Ovary (tissue), 7 donors: ENCODE measurements at regions not wholly inside any gene's neighbourhood (a gene's known extent, or its start where the extent isn't known, plus 50 kb on each side); places are given as distances from the start of the nearest gene placed in this dataset.

Experiments
- DNase-seq, 5 donors: peaks; one replicate each; pipeline ENCODE4 v3.0.0-alpha.2; 2019 to 2020
- H3K27ac ChIP-seq, 2 donors: fragments of 200-600 bp; one replicate each; pipeline versions ENCODE4 v1.5.1 to v1.8.0; 2019 to 2022
- H3K27me3 ChIP-seq: fragments of 200-600 bp; one replicate; pipeline ENCODE4 v1.8.0; 2022
- H3K36me3 ChIP-seq: fragments of 200-600 bp; sonication (generic); one replicate; pipeline ENCODE4 v1.5.1; 2019
- H3K4me1 ChIP-seq: one replicate; pipeline ENCODE4 v1.8.1; 2013; ENCODE audit warnings: mild to moderate bottlenecking, moderate library complexity; ENCODE audit not compliant: insufficient read depth
- H3K4me3 ChIP-seq: fragments of 200-600 bp; sonication (generic); one replicate; pipeline ENCODE4 v1.5.1; 2017
- H3K9me3 ChIP-seq, 2 donors: fragments of 200-600 bp in 1 of 2; sonication (generic) in 1 of 2; one replicate each; pipeline versions ENCODE4 v1.5.1 to v1.8.1; 2013 to 2019; ENCODE audit warnings: mild to moderate bottlenecking in 1 of 2, moderate library complexity in 1 of 2
- CTCF ChIP-seq, 3 donors: fragments of 450-650 bp in 2 of 3; fragments of 200-600 bp in 1 of 3; IDR thresholded peaks; one replicate each; pipeline versions ENCODE4 v1.5.1 to v1.8.0; 2016 to 2022; ENCODE audit warnings: antibody characterized with exemption in 3 of 3, mild to moderate bottlenecking in 1 of 3
- EP300 ChIP-seq: sonication (generic); formaldehyde crosslinking; IDR thresholded peaks from one replicate; pipeline ENCODE4 v1.6.1; 2017; ENCODE audit warnings: antibody characterized with exemption
- POLR2A ChIP-seq: fragments of 450-650 bp; IDR thresholded peaks from one replicate; pipeline ENCODE4 v1.6.1; 2017; ENCODE audit warnings: antibody characterized with exemption, mild to moderate bottlenecking, moderate library complexity
- WGBS, 3 donors: extraction: QIAGEN DNeasy Blood & Tissue Kit in 1 of 3; methylation state at CpG; one replicate each; pipeline versions ENCODE4 v1.1.5 to v1.1.7; 2013 to 2017; 5-methylcytosine and 5-hydroxymethylcytosine counted together
- intact Hi-C, 4 donors: fragments of 100-400 bp; cut with DNase I; formaldehyde crosslinking; loops; one replicate each; pipeline versions ENCODE4 v1.11.0 to v1.15.1; 2022 to 2023
- donor health status: DM: no; HTN: no; CAD: no; lungs with moderate emphysema.
- donor health status: DM: no; HTN: no; CAD: no.
- donor health status: Bipolar disorder and iron deficiency.
- donor health status: DM: no; HTN: no; CAD: no.
- donor health status: DM: yes; HTN: yes; CAD: no.

DNA sequence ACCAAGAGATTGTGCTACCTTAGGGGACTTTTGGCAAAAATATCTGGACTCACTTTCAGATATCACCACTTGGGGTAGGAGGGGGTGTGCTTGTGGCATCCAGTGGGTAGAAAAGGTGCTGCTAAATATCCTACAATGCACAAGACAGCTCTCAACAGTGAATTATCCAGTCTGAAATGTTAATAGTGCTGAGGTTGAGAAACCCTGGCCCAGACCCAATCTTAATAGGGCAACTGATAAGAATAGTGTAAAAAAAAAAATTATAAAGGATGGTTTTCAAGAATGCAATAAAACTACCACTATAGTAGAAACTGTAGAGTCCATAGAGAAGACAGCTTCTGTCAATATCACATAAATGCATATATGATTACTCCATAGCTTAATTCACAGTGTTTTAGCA is 185.5 kb downstream of the ZNF330 start:
- DNase-seq = no peak
- Histone ChIP-seq H3K27ac (no peak overlapping the region), H3K36me3 (no peaks in the 10 kb centered on the region), H3K9me3 (no peaks in the 10 kb centered on the region), H3K27me3 (no peaks in the 10 kb centered on the region), H3K4me1 (no peaks in the 10 kb centered on the region), H3K4me3 (no peak overlapping the region)
- intact Hi-C loops = no loop called here
- no peak for TF ChIP-seq CTCF (IDR thresholded peaks at IDR 0.05)
- TF ChIP-seq POLR2A = no peak
- no peak for TF ChIP-seq EP300

- no peak overlapping the region for H3K4me3 ChIP-seq
- no peaks in the 10 kb centered on the region for H3K4me1 ChIP-seq
- DNase-seq = no peak
- TF ChIP-seq POLR2A (no peak), CTCF (IDR thresholded peaks at IDR 0.05) (no peak), EP300 (no peak)
- H3K9me3 ChIP-seq = no peaks in the 10 kb centered on the region
- intact Hi-C loops = no loop called here
- no peaks in the 10 kb centered on the region for H3K27me3 ChIP-seq
- H3K36me3 ChIP-seq = no peaks in the 10 kb centered on the region
- WGBS, 3 donors = 94 to 97% (median 96%) methylated on average over 5 of the region's 5 CpGs
- no peak overlapping the region for H3K27ac ChIP-seq
Observed at GRCh38 chr4:141409556-141409955, 188.9 kb downstream of the ZNF330 start.

GRCh38 chr4:141410839-141411238 is 190.1 kb downstream of the ZNF330 start:
- TF ChIP-seq POLR2A (no peak), CTCF (IDR thresholded peaks at IDR 0.05) (no peak), EP300 (no peak)
- intact Hi-C loops = no loop called here
- Histone ChIP-seq H3K27ac (no peak overlapping the region), H3K9me3 (no peaks in the 10 kb centered on the region), H3K4me3 (no peak overlapping the region), H3K36me3 (no peaks in the 10 kb centered on the region), H3K27me3 (no peaks in the 10 kb centered on the region), H3K4me1 (peaks cover 3% of the 10 kb centered on the region)
- no peak for DNase-seq
- WGBS, 3 donors = 49 to 83% (median 77%) methylated on average over 4 of the region's 4 CpGs

- intact Hi-C loops = no loop called here
- no peaks in the 10 kb centered on the region for H3K36me3 ChIP-seq
- H3K9me3 ChIP-seq = no peaks in the 10 kb centered on the region
- DNase-seq = no peak
- WGBS, 3 donors = 60 to 82% (median 76%) methylated on average over 1 of the region's 1 CpG
- TF ChIP-seq CTCF (IDR thresholded peaks at IDR 0.05) = no peak
- no peak for TF ChIP-seq EP300
- no peaks in the 10 kb centered on the region for H3K27me3 ChIP-seq
- peaks cover 3% of the 10 kb centered on the region for H3K4me1 ChIP-seq
- no peak overlapping the region for H3K4me3 ChIP-seq
- no peak overlapping the region for H3K27ac ChIP-seq
Observed at GRCh38 chr4:141411936-141412335, 191.2 kb downstream of the ZNF330 start.

DNA sequence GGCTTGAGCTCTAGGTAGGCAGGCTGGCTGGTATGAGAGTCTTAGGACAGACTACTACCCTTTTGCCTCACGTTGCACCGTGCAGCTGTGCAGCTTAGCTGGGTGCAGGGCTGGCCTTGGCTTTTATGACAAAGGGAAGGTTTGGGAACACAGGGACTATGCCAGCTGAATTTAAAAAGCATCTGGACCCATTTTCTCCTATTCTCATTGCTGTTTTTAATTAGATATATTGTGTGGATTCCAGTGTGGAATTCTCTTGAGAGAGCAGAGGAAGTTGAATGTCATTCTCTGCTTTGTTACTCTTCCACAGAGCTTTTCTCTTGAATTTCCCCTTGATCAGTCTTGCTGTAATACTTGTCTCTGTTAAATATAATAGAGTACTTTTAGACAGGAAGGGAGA is 192.7 kb downstream of the ZNF330 start:
- WGBS, 3 donors = 70 to 79% (median 75%) methylated on average over 2 of the region's 2 CpGs
- DNase-seq = no peak
- H3K4me3 ChIP-seq = no peak overlapping the region
- H3K27ac ChIP-seq = no peak overlapping the region
- TF ChIP-seq POLR2A = no peak
- no peak for TF ChIP-seq EP300
- no peak for TF ChIP-seq CTCF (IDR thresholded peaks at IDR 0.05)
- H3K36me3 ChIP-seq = no peaks in the 10 kb centered on the region
- H3K9me3 ChIP-seq = no peaks in the 10 kb centered on the region
- peaks cover 3% of the 10 kb centered on the region for H3K4me1 ChIP-seq
- H3K27me3 ChIP-seq = no peaks in the 10 kb centered on the region
- intact Hi-C loops = no loop called here
